NOMO-1 treated with dmso at 0.1 percent for 144 hours (cell line): ENCODE measurements at regions not wholly inside any gene's neighbourhood (a gene's known extent, or its start where the extent isn't known, plus 50 kb on each side); places are given as distances from the start of the nearest gene placed in this dataset.
"Not testable (repeated sequence)": the region's sequence is repeated elsewhere in the genome, so short reads cannot be mapped to it uniquely, and the experiment has no call there.

Experiments
- DNase-seq: peaks from one replicate; lab custom pipeline; 2025; ENCODE audit not compliant: unreplicated experiment; lab: John Stamatoyannopoulos, UW

DNA sequence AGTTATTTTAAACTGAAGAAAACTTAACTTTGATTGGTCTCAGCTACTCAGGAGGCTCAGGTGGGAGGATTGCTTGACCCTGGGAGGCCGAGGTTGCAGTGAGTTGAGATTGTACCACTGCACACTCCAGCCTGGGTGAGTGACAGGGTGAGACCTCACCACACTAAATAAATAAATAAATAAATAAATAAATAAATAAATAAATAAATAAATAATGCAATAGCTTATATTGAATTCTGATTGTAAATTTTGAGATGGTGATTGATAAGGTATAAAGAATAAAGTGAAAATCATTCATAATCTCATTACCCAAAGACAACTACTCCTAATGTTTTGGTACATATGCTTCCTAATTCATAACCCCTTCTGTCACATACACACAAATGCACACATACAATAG, 58.1 kb downstream of the TUBA3C start:
- no peak for DNase-seq

DNA sequence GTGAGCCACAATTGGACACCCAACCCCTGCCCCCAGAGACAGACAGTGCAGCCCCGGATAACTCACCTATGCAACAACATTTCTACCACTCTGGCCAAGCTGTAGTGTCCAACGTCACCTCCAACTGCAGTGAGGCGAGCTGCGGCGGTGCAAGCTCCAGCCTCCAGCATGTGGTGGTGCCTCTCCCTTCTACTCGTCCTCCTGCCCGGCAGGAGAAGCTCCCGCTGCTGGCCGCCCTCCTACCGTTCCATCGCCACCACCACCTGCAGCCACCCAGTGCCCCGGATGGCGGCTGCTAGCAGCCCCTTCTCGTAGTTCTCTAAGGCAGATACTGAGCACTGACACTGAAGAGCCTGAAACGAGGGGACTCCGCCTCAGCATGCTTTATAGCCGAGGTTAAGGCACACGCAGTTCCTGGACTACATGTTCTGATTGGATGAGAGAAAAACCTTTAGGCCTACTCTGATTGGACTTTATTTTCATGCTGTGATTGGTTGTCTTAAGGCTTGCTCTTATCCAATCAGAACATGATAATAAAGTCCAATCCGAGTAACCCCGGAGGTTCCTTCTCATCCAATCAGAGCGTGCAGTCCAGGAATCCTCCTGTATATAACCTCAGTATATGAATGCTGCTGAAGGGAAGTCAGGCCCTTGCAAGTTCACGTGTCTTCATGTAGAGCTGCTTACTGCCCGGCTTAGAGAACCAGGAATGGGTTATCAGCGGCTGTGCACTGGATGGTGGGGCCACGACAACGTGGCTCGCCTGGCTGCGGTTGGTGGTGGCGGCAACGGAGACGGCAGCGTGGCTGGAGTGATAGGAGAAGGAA, 63.5 kb downstream of the TUBA3C start:
- DNase-seq = no peak

DNA sequence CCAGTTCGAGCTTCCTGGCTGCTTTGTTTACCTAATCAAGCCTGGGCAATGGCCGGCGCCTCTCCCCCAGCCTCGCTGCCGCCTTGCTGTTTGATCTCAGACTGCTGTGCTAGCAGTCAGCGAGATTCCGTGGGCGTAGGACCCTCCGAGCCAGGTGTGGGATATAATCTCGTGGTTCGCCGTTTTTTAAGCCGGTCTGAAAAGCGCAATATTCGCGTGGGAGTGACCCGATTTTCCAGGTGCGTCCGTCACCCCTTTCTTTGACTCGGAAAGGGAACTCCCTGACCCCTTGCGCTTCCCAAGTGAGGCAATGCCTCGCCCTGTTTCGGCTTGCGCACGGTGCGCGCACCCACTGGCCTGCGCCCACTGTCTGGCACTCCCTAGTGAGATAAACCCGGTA, 72.4 kb downstream of the TUBA3C start:
- not testable (repeated sequence) for DNase-seq

GRCh38 chr13:19103140-19103539, 78.5 kb downstream of the TUBA3C start:
- DNase-seq = no peak

- DNase-seq = no peak
Observed at GRCh38 chr13:19093369-19093768, 88.3 kb downstream of the TUBA3C start.

DNA sequence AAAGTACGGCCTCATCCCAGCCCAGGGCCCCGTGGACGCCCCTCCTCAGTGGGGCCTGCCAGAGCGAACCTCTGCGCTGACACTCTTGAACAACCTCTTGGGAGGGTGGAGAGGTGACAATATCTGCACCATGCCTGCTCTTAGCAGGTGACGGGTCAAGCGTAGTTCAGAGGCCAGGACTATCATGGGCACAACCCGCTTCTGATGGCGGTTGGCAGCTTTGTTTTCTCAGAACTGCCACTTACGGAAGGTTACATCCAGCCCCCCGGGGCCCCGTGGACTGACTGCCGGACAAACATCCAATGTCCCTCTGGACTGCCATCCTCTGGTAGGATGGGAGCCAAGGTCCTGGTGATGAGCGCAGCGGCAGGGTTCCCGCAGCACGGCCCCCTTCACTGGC, 91.1 kb downstream of the TUBA3C start:
- DNase-seq = no peak

- DNase-seq = peak; percentile 10
Observed at GRCh38 chr13:19089315-19089714, 92.3 kb downstream of the TUBA3C start.

GRCh38 chr13:19088416-19088815, 93.2 kb downstream of the TUBA3C start:
- no peak for DNase-seq

DNA sequence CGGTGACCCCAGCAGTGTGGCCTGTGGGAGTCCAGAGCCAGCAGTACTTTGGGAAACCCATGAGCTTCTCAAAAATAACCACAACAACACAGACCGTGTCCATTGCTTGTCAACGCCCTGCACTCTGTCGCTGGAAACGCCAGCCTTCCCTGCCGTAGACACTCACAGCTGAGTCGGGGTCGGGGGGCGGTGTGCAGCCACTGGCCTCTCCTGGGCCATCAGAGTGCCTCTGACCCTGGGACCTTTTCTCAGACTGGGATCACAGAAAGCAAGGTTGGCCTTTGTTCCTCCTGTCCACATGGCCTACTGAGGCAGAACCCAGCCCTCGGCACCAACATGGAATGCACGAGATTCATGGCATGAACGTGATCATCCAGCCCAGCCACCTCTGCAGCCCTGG, 95.7 kb downstream of the TUBA3C start:
- DNase-seq = no peak

DNA sequence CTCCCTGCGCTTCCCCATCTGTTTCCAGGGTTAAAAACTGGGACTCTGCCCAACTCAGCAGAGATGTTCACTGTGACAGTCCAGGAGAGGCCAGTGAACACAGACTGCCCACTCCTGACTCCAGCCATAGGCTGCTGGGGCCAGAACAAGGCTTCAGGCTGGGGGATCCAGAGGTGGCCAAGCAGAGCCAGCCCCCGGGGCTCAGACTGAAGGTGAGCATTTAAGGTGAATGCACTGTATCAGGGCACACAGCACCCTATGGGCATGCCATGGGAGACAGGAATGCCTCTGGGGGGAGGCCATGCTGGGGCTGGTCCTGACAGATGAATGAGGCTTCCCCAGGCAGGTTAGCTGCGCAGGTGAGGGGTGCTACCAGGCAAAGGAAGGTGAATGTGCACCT, 96.4 kb downstream of the TUBA3C start:
- no peak for DNase-seq

DNA sequence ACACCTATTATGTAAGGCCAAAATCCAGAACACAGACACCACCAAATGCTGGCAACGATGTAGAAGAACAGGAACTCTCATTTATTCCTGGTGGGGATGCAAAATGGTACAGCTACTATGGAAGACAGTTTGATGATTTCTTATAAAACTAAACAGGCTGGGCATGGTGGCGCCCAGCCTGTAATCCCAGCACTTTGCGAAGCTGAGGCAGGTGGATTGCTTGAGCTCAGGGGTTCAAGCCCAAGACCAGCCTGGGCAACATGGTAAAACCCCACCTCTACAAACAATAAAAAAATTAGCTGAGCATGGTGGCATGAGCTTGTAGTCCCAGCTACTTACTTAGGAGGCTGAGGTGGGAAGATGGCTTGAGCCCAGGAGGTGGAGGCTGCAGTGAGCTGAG, 98.3 kb downstream of the TUBA3C start:
- DNase-seq = no peak

GRCh38 chr13:19075418-19075817, 106.2 kb downstream of the TUBA3C start:
- no peak for DNase-seq

GRCh38 chr13:19074519-19074918, 107.1 kb downstream of the TUBA3C start:
- DNase-seq = no peak

GRCh38 chr13:19074106-19074505, 107.5 kb downstream of the TUBA3C start:
- DNase-seq = not testable (repeated sequence)

GRCh38 chr13:19072956-19073706, 108.5 kb downstream of the TUBA3C start:
- not testable (repeated sequence) for DNase-seq

- no peak for DNase-seq
Observed at GRCh38 chr13:19072543-19072942, 109.1 kb downstream of the TUBA3C start.

GRCh38 chr13:19071161-19071936, 110.3 kb downstream of the TUBA3C start:
- DNase-seq = no peak

GRCh38 chr13:19070398-19070735, 111.3 kb downstream of the TUBA3C start:
- no peak for DNase-seq

DNA sequence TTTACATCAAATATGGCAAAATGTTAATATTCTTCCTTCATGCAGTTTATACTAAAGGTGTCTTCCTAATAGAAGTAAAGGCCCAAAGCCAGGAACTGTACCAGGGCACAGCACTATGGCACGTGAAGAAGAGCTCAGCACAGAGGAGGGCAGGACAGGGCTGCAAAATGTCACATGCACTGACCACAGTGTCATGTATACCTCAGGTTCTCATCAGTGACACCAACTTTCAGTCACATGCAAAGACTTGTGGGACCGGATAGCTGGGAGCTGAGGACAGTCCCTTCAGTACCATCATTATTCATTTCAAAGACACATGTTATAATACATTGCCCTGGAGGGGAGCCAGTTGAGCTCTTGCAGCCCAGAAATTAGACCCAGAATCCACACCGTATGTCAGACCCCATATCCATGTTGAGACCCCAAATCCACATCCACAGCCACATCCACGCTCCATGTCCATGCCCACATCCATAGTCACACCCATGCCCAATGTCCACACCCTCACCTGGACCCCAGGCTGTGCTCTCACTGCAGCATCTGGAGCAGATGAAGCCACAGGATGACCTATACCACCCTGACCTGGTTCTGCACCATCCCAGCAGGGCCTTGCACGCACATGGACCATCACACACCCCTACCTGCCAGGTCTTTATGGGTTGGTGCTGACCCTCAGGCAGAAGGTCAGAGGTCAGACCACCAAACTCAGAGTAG, 111.8 kb downstream of the TUBA3C start:
- no peak for DNase-seq

DNA sequence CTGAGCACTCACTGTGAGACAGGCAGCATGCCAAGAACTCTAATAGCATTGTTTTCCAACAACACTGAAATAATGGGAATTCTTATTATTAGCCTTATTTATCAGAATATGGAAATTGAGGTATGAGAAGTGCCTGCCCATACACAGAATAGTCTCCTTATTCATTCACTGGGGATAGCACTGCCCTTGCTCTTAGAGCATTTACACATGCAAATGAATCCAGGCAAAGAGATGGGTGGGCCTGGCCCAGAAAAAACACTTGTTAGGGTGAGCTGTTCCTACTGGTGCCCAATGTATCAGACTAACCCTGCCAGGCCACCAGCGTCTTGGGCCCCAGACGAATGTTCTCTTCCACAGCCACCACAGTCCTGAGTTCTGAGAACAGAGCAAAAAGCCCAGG, 112.9 kb downstream of the TUBA3C start:
- DNase-seq = no peak

DNA sequence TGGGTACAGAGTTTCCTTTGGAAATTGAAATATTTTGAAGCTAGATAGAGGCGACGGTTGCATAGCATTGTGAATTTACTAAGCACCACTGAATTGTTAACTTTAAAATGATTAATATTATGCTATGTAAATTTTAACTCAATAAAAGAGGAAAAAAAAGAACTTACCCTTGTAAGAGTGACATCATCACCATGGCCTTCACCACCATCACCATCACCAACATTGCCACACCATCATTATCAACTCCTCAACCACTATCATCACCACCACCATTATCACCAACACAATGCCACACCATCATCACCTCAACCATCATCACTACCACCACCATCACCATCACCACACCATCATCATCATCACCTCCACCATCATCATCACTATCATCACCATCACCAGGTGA, 113.9 kb downstream of the TUBA3C start:
- no peak for DNase-seq
